WTC11 (cell line): ENCODE measurements at regions not wholly inside any gene's neighbourhood (a gene's known extent, or its start where the extent isn't known, plus 50 kb on each side); places are given as distances from the start of the nearest gene placed in this dataset.

Source experiments
- ATAC-seq: fragments of 200-7000 bp; cut with Tn5 transposase; 2 replicates; pipeline ENCODE4 v1.10.0; 2021; ENCODE audit warnings: mild to moderate bottlenecking, moderate library complexity
- CTCF ChIA-PET: fragments of 300-600 bp; sonication (Branson Sonifier 250); formaldehyde crosslinking; loops from one replicate; lab custom pipeline; 2021; ENCODE audit warnings: antibody characterized with exemption; lab: Charles Lee
- POLR2A ChIA-PET: fragments of 350-600 bp; sonication (Branson Sonifier 250); formaldehyde crosslinking; loops from one replicate; lab custom pipeline; 2021; ENCODE audit warnings: antibody characterized with exemption; lab: Charles Lee
- DNase-seq: peaks from one replicate; pipeline ENCODE4 v3.0.0; 2021; ENCODE audit warnings: low spot score
- H3K27ac Mint-ChIP-seq: 2 replicates; pipeline ENCODE4 v1.8.0; 2021; ENCODE audit warnings: mixed read lengths
- H3K27me3 Mint-ChIP-seq: 2 replicates; pipeline ENCODE4 v1.8.0; 2021; ENCODE audit warnings: low read depth, mild to moderate bottlenecking, moderate library complexity, mixed read lengths
- H3K36me3 Mint-ChIP-seq: 2 replicates; pipeline ENCODE4 v1.8.0; 2021; ENCODE audit warnings: mixed read lengths
- H3K4me1 Mint-ChIP-seq: 2 replicates; pipeline ENCODE4 v1.8.0; 2022; ENCODE audit warnings: mixed read lengths
- H3K4me3 Mint-ChIP-seq: 2 replicates; pipeline ENCODE4 v1.8.0; 2021; ENCODE audit warnings: mild to moderate bottlenecking, moderate library complexity, mixed read lengths
- H3K9me3 Mint-ChIP-seq: 2 replicates; pipeline ENCODE4 v1.8.0; 2021; ENCODE audit warnings: mixed read lengths
- ATF1 ChIP-seq: sonication (generic); formaldehyde crosslinking; IDR thresholded peaks from 2 replicates; pipeline ENCODE4 v1.8.1; 2023; ENCODE audit warnings: mild to moderate bottlenecking, moderate library complexity, missing genetic modification reagents
- FOXK1 ChIP-seq: sonication (generic); formaldehyde crosslinking; IDR thresholded peaks from 2 replicates; pipeline ENCODE4 v1.8.0; 2022; ENCODE audit warnings: mild to moderate bottlenecking, moderate library complexity, missing genetic modification reagents
- GTF2I ChIP-seq: fragments of 250-450 bp; sonication (Bioruptor Pico); conservative IDR thresholded peaks from 2 replicates; pipeline ENCODE4 v1.4.0; 2021; ENCODE audit warnings: mild to moderate bottlenecking
- NFATC4 ChIP-seq: fragments of 250-450 bp; sonication (Bioruptor Pico); IDR thresholded peaks from 2 replicates; pipeline ENCODE4 v1.9.0; 2021; ENCODE audit warnings: mild to moderate bottlenecking
- PRRX2 ChIP-seq: fragments of 250-450 bp; sonication (Bioruptor Pico); IDR thresholded peaks from 2 replicates; pipeline ENCODE4 v1.8.0; 2021; ENCODE audit warnings: mild to moderate bottlenecking
- SMAD3 ChIP-seq: sonication (generic); formaldehyde crosslinking; IDR thresholded peaks from 2 replicates; pipeline ENCODE4 v1.8.0; 2022; ENCODE audit warnings: missing genetic modification reagents, mild to moderate bottlenecking, borderline replicate concordance
- TEAD1 ChIP-seq: sonication (generic); formaldehyde crosslinking; IDR thresholded peaks from 2 replicates; pipeline ENCODE4 v1.8.0; 2022; ENCODE audit warnings: mild to moderate bottlenecking, missing genetic modification reagents
- ZNF138 ChIP-seq: sonication (generic); formaldehyde crosslinking; conservative IDR thresholded peaks from 2 replicates; pipeline ENCODE4 v1.8.1; 2022; ENCODE audit warnings: mild to moderate bottlenecking, moderate library complexity, missing genetic modification reagents
- ZNF396 ChIP-seq: fragments of 250-450 bp; sonication (Bioruptor Pico); IDR thresholded peaks from 2 replicates; pipeline ENCODE4 v1.8.0; 2021; ENCODE audit warnings: mild to moderate bottlenecking, moderate library complexity, borderline replicate concordance
- TF ChIP-seq, protein P1 (sequence below): sonication (generic); formaldehyde crosslinking; IDR thresholded peaks from 2 replicates; pipeline ENCODE4 v1.8.1; 2022; ENCODE audit warnings: mild to moderate bottlenecking, moderate library complexity, missing genetic modification reagents
- TF ChIP-seq, protein P2 (sequence below): sonication (generic); formaldehyde crosslinking; IDR thresholded peaks from 2 replicates; pipeline ENCODE4 v1.8.1; 2023; ENCODE audit warnings: mild to moderate bottlenecking, missing genetic modification reagents, moderate library complexity
- TF ChIP-seq, protein P3 (sequence below): fragments of 200-600 bp; IDR thresholded peaks from 2 replicates; pipeline ENCODE4 v1.8.0; 2022; ENCODE audit warnings: antibody characterized with exemption
- TF ChIP-seq, protein P4 (sequence below): sonication (generic); formaldehyde crosslinking; IDR thresholded peaks from 2 replicates; pipeline ENCODE4 v1.8.1; 2022; ENCODE audit warnings: low read depth, missing genetic modification reagents, borderline replicate concordance
- TF ChIP-seq, protein P5 (sequence below): sonication (generic); formaldehyde crosslinking; IDR thresholded peaks from 2 replicates; pipeline ENCODE4 v1.8.1; 2023; ENCODE audit warnings: mild to moderate bottlenecking, missing genetic modification reagents, moderate library complexity
- TF ChIP-seq, protein P6 (sequence below): fragments of 250-450 bp; sonication (Bioruptor Pico); IDR thresholded peaks from 2 replicates; pipeline ENCODE4 v1.9.0; 2021; ENCODE audit warnings: mild to moderate bottlenecking, borderline replicate concordance
- TF ChIP-seq, protein P7 (sequence below): fragments of 250-450 bp; sonication (Bioruptor Pico); conservative IDR thresholded peaks from 2 replicates; pipeline ENCODE4 v1.9.0; 2021; ENCODE audit warnings: mild to moderate bottlenecking

DNA sequence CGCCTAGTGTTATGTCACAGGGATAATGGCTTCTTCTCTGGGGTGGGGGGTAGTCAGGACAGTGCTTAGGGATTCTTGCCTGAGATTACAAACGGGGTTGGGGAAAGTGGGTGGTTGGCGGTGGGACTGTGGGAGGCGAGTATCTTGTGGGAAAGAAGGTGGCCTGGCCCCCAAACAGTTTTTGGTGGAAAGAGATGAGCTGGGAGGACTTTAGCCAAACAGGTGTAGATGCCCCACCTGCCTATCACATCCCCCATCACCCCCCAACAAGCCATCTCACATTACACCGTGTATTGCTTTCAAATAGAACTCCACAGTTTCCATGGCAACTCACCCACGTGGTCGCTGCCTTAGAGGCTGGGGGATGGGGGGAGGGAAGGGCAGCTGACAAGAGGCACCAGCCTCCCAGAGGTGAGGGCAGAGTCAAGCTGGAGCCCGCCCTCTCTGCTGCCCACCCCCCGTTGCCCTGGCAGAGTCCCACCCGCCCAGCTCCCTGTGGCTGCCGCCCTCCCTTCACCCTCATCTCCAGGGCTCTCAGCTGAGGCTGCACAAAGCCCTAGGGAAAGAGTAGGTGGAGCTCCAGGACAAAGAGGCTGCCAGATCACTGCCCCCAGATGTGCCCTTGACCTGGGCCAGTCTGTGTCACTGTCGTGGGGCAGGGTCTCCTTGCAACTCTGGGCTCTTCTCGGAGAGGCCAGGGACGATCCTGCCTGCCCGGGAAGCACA is 98.3 kb downstream of the LRRC74A start (continued):
- TF ChIP-seq, protein P1, sequence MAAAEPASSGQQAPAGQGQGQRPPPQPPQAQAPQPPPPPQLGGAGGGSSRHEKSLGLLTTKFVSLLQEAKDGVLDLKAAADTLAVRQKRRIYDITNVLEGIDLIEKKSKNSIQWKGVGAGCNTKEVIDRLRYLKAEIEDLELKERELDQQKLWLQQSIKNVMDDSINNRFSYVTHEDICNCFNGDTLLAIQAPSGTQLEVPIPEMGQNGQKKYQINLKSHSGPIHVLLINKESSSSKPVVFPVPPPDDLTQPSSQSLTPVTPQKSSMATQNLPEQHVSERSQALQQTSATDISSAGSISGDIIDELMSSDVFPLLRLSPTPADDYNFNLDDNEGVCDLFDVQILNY = no peak; the same call in 1 of the 2 replicates
- TF ChIP-seq, protein P2, sequence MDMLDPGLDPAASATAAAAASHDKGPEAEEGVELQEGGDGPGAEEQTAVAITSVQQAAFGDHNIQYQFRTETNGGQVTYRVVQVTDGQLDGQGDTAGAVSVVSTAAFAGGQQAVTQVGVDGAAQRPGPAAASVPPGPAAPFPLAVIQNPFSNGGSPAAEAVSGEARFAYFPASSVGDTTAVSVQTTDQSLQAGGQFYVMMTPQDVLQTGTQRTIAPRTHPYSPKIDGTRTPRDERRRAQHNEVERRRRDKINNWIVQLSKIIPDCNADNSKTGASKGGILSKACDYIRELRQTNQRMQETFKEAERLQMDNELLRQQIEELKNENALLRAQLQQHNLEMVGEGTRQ (CRISPR knock-in tag) = peak; percentile 93
- 0 out of 2 replicates have a peak, but pooled peaks have one; percentile 2 for TF ChIP-seq TEAD1 (CRISPR knock-in tag)
- TF ChIP-seq FOXK1 (CRISPR knock-in tag) = peak; percentile 83

DNA sequence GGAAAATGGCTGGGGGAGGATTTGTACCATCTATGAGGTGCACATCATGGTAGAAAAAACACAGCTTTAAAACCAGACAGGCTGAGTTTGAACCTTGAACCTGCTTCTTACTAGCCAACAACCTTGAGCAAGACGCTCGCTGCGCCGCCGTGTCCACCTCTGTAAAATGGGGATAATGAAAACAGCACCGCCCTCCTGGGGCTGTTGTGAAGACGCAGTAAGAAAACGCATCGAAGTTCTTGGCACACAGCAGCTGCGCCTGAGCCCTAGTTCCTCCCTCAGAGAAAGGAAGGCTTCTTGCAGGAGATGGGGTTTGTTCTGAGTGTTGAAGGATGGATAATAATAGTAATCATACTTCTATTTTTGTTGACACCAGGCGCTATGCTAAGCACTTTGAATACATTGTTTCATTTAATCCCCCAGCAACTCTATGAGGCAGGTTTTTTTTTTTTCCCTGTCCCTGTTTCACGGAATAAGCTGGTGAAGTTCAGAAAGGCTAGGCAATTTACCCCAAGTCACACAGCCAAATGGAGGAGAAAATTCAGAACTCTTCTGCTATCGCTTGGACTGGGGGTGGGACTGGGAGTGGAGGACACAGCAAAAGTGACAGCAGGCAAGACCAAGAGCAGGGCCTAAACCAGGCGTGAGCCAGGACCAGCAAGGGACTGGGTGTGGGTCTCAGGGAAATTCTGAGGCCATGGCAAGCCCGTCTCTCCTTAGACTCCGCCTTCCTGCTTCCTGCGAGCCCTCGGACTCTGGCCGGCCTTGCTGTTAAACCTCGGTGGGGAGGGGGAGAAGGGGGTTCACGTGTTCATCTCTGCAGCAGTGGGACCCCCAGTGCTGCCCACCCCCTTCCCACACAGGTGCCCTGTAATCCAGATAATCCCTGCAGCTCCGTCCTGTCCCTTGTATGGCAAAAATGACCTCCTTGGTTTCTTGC is 97.5 kb downstream of the LRRC74A start:
- H3K9me3 Mint-ChIP-seq = no peaks in the 10 kb centered on the region
- DNase-seq (no peak), ATAC-seq (peak; percentile 29)
- CTCF ChIA-PET = interaction anchor here (1.1 to 17.3 kb wide), 11 partner anchors 10 to 147 kb away, joined by 3 to 196 read pairs (median 8); no protein-coding TSS in a partner anchor
- H3K27ac Mint-ChIP-seq = peak overlapping the region; percentile 96
- no peaks in the 10 kb centered on the region for H3K27me3 Mint-ChIP-seq
- peak overlapping the region; percentile 41 for H3K4me3 Mint-ChIP-seq
- POLR2A ChIA-PET = interaction anchor here (0.5 to 1.9 kb wide), 7 partner anchors 10 to 105 kb away, joined by 3 to 7 read pairs (median 4); no protein-coding TSS in a partner anchor
- H3K4me1 Mint-ChIP-seq = peaks cover 91% of the 10 kb centered on the region
- no peaks in the 10 kb centered on the region for H3K36me3 Mint-ChIP-seq
- TF ChIP-seq, protein P3, sequence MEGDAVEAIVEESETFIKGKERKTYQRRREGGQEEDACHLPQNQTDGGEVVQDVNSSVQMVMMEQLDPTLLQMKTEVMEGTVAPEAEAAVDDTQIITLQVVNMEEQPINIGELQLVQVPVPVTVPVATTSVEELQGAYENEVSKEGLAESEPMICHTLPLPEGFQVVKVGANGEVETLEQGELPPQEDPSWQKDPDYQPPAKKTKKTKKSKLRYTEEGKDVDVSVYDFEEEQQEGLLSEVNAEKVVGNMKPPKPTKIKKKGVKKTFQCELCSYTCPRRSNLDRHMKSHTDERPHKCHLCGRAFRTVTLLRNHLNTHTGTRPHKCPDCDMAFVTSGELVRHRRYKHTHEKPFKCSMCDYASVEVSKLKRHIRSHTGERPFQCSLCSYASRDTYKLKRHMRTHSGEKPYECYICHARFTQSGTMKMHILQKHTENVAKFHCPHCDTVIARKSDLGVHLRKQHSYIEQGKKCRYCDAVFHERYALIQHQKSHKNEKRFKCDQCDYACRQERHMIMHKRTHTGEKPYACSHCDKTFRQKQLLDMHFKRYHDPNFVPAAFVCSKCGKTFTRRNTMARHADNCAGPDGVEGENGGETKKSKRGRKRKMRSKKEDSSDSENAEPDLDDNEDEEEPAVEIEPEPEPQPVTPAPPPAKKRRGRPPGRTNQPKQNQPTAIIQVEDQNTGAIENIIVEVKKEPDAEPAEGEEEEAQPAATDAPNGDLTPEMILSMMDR = no peak
- TF ChIP-seq, protein P4, sequence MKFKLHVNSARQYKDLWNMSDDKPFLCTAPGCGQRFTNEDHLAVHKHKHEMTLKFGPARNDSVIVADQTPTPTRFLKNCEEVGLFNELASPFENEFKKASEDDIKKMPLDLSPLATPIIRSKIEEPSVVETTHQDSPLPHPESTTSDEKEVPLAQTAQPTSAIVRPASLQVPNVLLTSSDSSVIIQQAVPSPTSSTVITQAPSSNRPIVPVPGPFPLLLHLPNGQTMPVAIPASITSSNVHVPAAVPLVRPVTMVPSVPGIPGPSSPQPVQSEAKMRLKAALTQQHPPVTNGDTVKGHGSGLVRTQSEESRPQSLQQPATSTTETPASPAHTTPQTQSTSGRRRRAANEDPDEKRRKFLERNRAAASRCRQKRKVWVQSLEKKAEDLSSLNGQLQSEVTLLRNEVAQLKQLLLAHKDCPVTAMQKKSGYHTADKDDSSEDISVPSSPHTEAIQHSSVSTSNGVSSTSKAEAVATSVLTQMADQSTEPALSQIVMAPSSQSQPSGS = no peak
- 0 out of 2 replicates have a peak, but pooled peaks have one; percentile 30 for TF ChIP-seq ZNF138 (CRISPR knock-in tag)
- TF ChIP-seq NFATC4 = no peak
- TF ChIP-seq PRRX2 = no peak
- no peak for TF ChIP-seq SMAD3 (CRISPR knock-in tag)
- TF ChIP-seq, protein P5, sequence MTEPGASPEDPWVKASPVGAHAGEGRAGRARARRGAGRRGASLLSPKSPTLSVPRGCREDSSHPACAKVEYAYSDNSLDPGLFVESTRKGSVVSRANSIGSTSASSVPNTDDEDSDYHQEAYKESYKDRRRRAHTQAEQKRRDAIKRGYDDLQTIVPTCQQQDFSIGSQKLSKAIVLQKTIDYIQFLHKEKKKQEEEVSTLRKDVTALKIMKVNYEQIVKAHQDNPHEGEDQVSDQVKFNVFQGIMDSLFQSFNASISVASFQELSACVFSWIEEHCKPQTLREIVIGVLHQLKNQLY = no peak
- TF ChIP-seq, protein P6, sequence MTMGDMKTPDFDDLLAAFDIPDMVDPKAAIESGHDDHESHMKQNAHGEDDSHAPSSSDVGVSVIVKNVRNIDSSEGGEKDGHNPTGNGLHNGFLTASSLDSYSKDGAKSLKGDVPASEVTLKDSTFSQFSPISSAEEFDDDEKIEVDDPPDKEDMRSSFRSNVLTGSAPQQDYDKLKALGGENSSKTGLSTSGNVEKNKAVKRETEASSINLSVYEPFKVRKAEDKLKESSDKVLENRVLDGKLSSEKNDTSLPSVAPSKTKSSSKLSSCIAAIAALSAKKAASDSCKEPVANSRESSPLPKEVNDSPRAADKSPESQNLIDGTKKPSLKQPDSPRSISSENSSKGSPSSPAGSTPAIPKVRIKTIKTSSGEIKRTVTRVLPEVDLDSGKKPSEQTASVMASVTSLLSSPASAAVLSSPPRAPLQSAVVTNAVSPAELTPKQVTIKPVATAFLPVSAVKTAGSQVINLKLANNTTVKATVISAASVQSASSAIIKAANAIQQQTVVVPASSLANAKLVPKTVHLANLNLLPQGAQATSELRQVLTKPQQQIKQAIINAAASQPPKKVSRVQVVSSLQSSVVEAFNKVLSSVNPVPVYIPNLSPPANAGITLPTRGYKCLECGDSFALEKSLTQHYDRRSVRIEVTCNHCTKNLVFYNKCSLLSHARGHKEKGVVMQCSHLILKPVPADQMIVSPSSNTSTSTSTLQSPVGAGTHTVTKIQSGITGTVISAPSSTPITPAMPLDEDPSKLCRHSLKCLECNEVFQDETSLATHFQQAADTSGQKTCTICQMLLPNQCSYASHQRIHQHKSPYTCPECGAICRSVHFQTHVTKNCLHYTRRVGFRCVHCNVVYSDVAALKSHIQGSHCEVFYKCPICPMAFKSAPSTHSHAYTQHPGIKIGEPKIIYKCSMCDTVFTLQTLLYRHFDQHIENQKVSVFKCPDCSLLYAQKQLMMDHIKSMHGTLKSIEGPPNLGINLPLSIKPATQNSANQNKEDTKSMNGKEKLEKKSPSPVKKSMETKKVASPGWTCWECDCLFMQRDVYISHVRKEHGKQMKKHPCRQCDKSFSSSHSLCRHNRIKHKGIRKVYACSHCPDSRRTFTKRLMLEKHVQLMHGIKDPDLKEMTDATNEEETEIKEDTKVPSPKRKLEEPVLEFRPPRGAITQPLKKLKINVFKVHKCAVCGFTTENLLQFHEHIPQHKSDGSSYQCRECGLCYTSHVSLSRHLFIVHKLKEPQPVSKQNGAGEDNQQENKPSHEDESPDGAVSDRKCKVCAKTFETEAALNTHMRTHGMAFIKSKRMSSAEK (CRISPR knock-in tag) = no peak
- TF ChIP-seq, protein P7, sequence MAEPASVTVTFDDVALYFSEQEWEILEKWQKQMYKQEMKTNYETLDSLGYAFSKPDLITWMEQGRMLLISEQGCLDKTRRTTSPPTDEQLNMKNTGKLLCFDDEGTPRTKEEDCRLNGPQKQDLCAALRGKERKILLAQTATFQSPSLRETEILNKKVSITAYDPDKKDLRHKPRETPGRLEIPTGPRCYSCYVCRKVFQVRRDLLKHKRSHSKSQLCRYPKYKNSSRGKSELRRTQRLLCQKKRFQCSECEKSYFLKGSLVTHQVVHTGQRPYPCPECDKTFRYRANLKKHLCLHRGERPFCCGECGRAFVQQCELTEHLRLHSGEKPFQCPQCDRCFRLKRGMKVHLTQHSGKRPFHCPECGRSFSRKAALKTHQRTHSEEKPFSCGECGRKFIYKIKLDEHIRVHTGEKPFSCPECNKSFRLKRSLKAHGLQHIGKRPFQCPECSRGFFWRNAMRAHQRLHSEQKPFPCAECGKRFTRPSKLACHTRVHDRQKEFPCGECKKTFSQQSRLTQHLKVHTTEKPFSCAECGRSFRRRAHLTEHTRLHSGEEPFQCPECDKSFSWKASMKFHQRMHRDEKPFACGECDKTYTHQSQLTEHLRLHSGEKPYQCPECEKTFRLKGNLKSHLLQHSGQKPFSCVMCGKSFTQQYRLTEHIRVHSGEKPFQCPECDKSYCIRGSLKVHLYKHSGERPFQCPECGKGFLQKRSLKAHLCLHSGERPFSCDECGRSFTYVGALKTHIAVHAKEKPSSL (CRISPR knock-in tag) = no peak
- no peak for TF ChIP-seq ATF1 (CRISPR knock-in tag)
- no peak for TF ChIP-seq ZNF396 (CRISPR knock-in tag)
- TF ChIP-seq GTF2I (CRISPR knock-in tag) = 0 out of 2 replicates have a peak, but pooled peaks have one; percentile 6
